OCI-LY7 (cell line): ENCODE measurements at regions not wholly inside any gene's neighbourhood (a gene's known extent, or its start where the extent isn't known, plus 50 kb on each side); places are given as distances from the start of the nearest gene placed in this dataset.
"Not testable (repeated sequence)": the region's sequence is repeated elsewhere in the genome, so short reads cannot be mapped to it uniquely, and the experiment has no call there.

ENCODE experiments used
- BruUV-seq: library from RNA; stranded (reverse); fragments of 400-500 nt; replicated peaks from 2 replicates; lab custom pipeline; 2021; lab: Mats Ljungman, UMichigan
- CTCF ChIA-PET: fragments of 300-600 bp; sonication (Branson Sonifier 250); formaldehyde crosslinking; loops from one replicate; lab custom pipeline; 2022; ENCODE audit warnings: antibody characterized with exemption; ENCODE audit not compliant: unreplicated experiment; lab: Charles Lee
- POLR2A ChIA-PET: fragments of 300-600 bp; sonication (Branson Sonifier 250); formaldehyde crosslinking; loops from one replicate; lab custom pipeline; 2022; ENCODE audit warnings: antibody characterized with exemption; lab: Charles Lee
- DNase-seq: peaks from one replicate; pipeline ENCODE4 v3.0.0-alpha.2; 2015; ENCODE audit warnings: low spot score
- H2AFZ ChIP-seq: fragments of 200-600 bp; sonication (generic), shearing (Covaris generic); 2 replicates; pipeline ENCODE4 v1.6.1; 2014; ENCODE audit warnings: mild to moderate bottlenecking, antibody characterized with exemption, low read length, moderate library complexity
- H3K27ac ChIP-seq: fragments of 200-600 bp; sonication (generic); 2 replicates; pipeline ENCODE4 v1.5.1; 2014; ENCODE audit warnings: mixed run types, low read depth, mild to moderate bottlenecking, moderate library complexity, low read length, inconsistent platforms; ENCODE audit not compliant: poor library complexity, severe bottlenecking
- H3K36me3 ChIP-seq: fragments of 200-600 bp; sonication (generic); 2 replicates; pipeline ENCODE4 v1.6.1; 2014; ENCODE audit warnings: mild to moderate bottlenecking, antibody characterized with exemption, low read length, moderate library complexity, mixed read lengths; ENCODE audit not compliant: insufficient read depth
- H3K4me1 ChIP-seq: fragments of 200-600 bp; sonication (generic); 2 replicates; pipeline ENCODE4 v1.5.1; 2014; ENCODE audit warnings: mild to moderate bottlenecking, low read length; ENCODE audit not compliant: insufficient read depth, poor library complexity, severe bottlenecking
- H3K4me2 ChIP-seq: fragments of 200-600 bp; sonication (generic); 2 replicates; pipeline ENCODE4 v1.6.1; 2014; ENCODE audit warnings: mild to moderate bottlenecking, low read length
- H3K4me3 ChIP-seq: fragments of 200-600 bp; sonication (generic); 2 replicates; pipeline ENCODE4 v1.5.1; 2014; ENCODE audit warnings: mild to moderate bottlenecking, low read depth, low read length; ENCODE audit not compliant: poor library complexity, severe bottlenecking
- H3K79me2 ChIP-seq: fragments of 200-600 bp; sonication (generic); 2 replicates; pipeline ENCODE4 v1.6.1; 2016; ENCODE audit warnings: low read depth, mild to moderate bottlenecking, low read length, moderate library complexity, mixed read lengths; ENCODE audit not compliant: insufficient read depth
- H3K9me2 ChIP-seq: fragments of 200-600 bp; sonication (generic); 2 replicates; pipeline ENCODE4 v1.6.1; 2016; ENCODE audit warnings: mild to moderate bottlenecking, low read length, mixed read lengths; ENCODE audit not compliant: insufficient read depth
- H3K9me3 ChIP-seq: fragments of 200-600 bp; sonication (generic); 2 replicates; pipeline ENCODE4 v1.6.1; 2014; ENCODE audit warnings: mild to moderate bottlenecking, mixed run types, low read length, mixed read lengths
- H4K20me1 ChIP-seq: fragments of 200-600 bp; sonication (generic); 2 replicates; pipeline ENCODE4 v1.6.1; 2014; ENCODE audit warnings: mild to moderate bottlenecking, antibody characterized with exemption, low read length, moderate library complexity, mixed read lengths; ENCODE audit not compliant: insufficient read depth
- CTCF ChIP-seq: fragments of 200-600 bp; sonication (generic); conservative IDR thresholded peaks from 2 replicates; pipeline ENCODE4 v1.5.1; 2014; ENCODE audit warnings: mild to moderate bottlenecking, antibody characterized with exemption, low read length, moderate library complexity, mixed read lengths
- EZH2phosphoT487 ChIP-seq: fragments of 200-600 bp; sonication (generic); IDR thresholded peaks from 2 replicates; pipeline ENCODE4 v1.6.1; 2018; ENCODE audit warnings: low read depth, borderline replicate concordance, mild to moderate bottlenecking, mixed run types, antibody characterized with exemption, low read length, moderate library complexity, mixed read lengths
- intact Hi-C: fragments of 100-400 bp; cut with micrococcal nuclease; formaldehyde crosslinking; loops from one replicate; pipeline ENCODE4 v1.10.0; 2022; ENCODE audit not compliant: unreplicated experiment

- Histone ChIP-seq H2AFZ (no peak overlapping the region), H3K9me3 (0 out of 2 replicates have a peak, but pooled peaks cover 5% of the 10 kb centered on the region), H4K20me1 (no peaks in the 10 kb centered on the region), H3K36me3 (no peaks in the 10 kb centered on the region), H3K9me2 (no peaks in the 10 kb centered on the region), H3K4me3 (no peak overlapping the region), H3K27ac (no peak overlapping the region), H3K4me1 (no peaks in the 10 kb centered on the region), H3K4me2 (no peak overlapping the region), H3K79me2 (no peaks in the 10 kb centered on the region)
- no TSS peak for BruUV-seq
- ChIA-PET POLR2A (no interaction called here), CTCF (no interaction called here)
- no peak for DNase-seq
- TF ChIP-seq CTCF, result no peak
- TF ChIP-seq EZH2phosphoT487, result no peak
- intact Hi-C loops, result no loop called here
Observed at GRCh38 chr5:20949636-20950035, 961.6 kb upstream of the CDH18 start.

DNA sequence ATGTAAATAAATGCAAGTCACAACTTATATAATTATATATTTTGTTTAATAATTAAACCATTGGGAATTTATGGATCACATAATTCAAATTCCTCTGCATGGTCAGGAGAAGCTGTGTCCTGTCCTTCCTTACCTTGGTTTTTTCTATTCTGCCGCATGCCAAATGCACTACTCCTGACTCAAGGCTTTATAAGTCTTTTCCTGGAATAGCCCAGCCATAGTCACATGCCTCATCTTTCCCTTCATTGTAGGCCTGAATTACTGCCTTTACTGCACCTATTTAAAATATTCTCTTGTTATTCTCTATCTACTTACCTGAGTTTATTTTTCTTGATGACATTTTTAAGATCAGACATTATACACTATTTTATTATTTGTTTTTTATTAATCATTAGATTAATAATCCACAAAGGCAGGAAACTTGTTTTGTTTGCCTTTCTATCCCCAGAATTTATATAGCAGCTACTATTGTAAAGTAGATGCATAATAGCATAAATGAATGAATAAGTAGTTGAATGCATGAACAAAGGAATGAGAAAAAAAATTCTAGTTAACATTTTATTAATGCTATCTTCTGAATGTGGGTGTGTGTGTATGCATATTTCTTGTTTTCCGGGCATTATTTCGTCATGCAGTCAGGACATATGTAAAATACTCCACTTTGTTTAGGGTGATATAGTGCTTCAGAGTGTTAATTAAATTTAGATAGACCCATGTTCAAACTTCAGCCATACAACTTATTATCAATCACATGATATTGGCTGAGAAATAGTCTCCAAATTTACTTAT lies 955.4 kb upstream of the CDH18 start:
- H3K4me1 ChIP-seq, intact Hi-C loops, H3K79me2 ChIP-seq, CTCF ChIA-PET, H2AFZ ChIP-seq, BruUV-seq, H3K4me3 ChIP-seq, H3K27ac ChIP-seq, H3K9me3 ChIP-seq, H3K4me2 ChIP-seq, DNase-seq, H3K36me3 ChIP-seq, POLR2A ChIA-PET, H3K9me2 ChIP-seq, H4K20me1 ChIP-seq: not testable (repeated sequence)

GRCh38 chr5:20942603-20943002 lies 954.6 kb upstream of the CDH18 start:
- CTCF ChIA-PET, DNase-seq, H3K27ac ChIP-seq, H3K79me2 ChIP-seq, POLR2A ChIA-PET, H3K9me3 ChIP-seq, H4K20me1 ChIP-seq, H3K9me2 ChIP-seq, BruUV-seq, H2AFZ ChIP-seq, H3K4me1 ChIP-seq, H3K36me3 ChIP-seq, H3K4me2 ChIP-seq, intact Hi-C loops, H3K4me3 ChIP-seq: not testable (repeated sequence)

DNA sequence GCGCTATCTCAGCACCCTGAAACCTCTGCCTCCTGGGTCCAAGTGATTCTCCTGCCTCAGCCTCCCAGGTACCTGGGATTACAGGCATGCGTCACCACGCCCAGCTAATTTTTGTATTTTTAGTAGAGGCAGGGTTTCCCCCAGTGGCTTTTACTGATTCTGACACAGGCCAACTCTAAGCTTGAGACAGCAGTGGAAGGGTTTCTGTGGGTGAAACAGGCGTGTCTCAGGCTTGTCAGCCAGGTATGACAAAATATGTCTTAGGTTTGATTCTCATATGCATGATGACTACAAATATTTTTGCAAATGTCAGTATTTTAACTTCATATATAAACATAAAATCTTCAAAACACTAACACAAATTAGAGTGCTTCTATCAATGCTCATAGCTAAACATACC lies 952.8 kb upstream of the CDH18 start:
- H3K4me3 ChIP-seq, BruUV-seq, intact Hi-C loops, DNase-seq, H3K9me2 ChIP-seq, H2AFZ ChIP-seq, H3K79me2 ChIP-seq, CTCF ChIA-PET, H3K9me3 ChIP-seq, H3K27ac ChIP-seq, H3K4me2 ChIP-seq, POLR2A ChIA-PET, H4K20me1 ChIP-seq, H3K36me3 ChIP-seq, H3K4me1 ChIP-seq: not testable (repeated sequence)

DNA sequence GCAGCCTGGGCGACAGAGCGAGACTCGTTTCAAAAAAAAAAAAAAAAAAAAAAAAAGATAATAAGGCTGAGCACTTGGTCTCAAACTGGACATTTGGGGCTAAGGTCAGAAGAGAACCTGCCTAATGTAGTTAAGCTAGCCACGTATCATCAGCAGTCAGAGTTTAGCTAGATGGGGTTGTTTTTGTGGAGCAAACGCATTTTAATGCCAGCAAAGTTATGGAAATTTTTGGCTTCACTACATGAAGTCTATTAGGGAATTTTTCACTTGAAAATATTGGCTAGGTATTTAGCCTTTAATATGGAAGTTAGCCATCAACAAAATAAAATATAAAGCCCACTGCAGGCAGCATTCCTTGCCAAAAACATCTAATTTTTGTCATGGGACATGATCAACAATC lies 902.9 kb upstream of the CDH18 start:
- H3K4me3 ChIP-seq, intact Hi-C loops, CTCF ChIA-PET, H4K20me1 ChIP-seq, H2AFZ ChIP-seq, H3K9me2 ChIP-seq, H3K4me2 ChIP-seq, BruUV-seq, H3K36me3 ChIP-seq, DNase-seq, POLR2A ChIA-PET, H3K79me2 ChIP-seq, H3K9me3 ChIP-seq, H3K27ac ChIP-seq, H3K4me1 ChIP-seq: not testable (repeated sequence)

- H3K4me3 ChIP-seq, H3K36me3 ChIP-seq, DNase-seq, H3K9me3 ChIP-seq, H3K79me2 ChIP-seq, CTCF ChIA-PET, H3K4me1 ChIP-seq, H2AFZ ChIP-seq, H3K4me2 ChIP-seq, H3K9me2 ChIP-seq, BruUV-seq, POLR2A ChIA-PET, H4K20me1 ChIP-seq, intact Hi-C loops, H3K27ac ChIP-seq: not testable (repeated sequence)
Observed at GRCh38 chr5:20875726-20876125, 887.7 kb upstream of the CDH18 start.
